ENCODE measurements at regions not wholly inside any gene's neighbourhood (a gene's known extent, or its start where the extent isn't known, plus 50 kb on each side); places are given as distances from the start of the nearest gene placed in this dataset.

- TF ChIP-seq KMT2A (CRISPR knock-in tag; IDR thresholded peaks at IDR 0.05) (no peak), ZNF629 (CRISPR knock-in tag; conservative IDR thresholded peaks at IDR 0.05) (no peak), FOSL1 (CRISPR knock-in tag; IDR thresholded peaks at IDR 0.05; ENCODE audit: borderline replicate concordance) (no peak), NFE2L2 (IDR thresholded peaks at IDR 0.05; ENCODE audit: low read length) (no peak), ZNF550 (CRISPR knock-in tag; IDR thresholded peaks at IDR 0.05; ENCODE audit: borderline replicate concordance) (no peak)
These were observed 679.5 kb upstream of the IGFBP7 start (continued) for GRCh38 chr4:57789666-57790065.

GRCh38 chr4:57777876-57778275 is 667.7 kb upstream of the IGFBP7 start:
- Histone ChIP-seq H3K27me3 (ENCODE audit: control insufficient read depth in 1 of 2, insufficient read depth in 2 of 2, low read length in 2 of 2) (no peaks in the 10 kb centered on the region), H3K9me3 (ENCODE audit: low read length) (peaks cover 33% of the 10 kb centered on the region), H3K4me3 (replicated peaks in 1 of 3; ENCODE audit: insufficient read depth in 1 of 3, low read depth in 2 of 3, low read length in 3 of 3) (no peak overlapping the region), H2AFZ (ENCODE audit: low read length) (no peak overlapping the region), H3K36me3 (replicated peaks in 1 of 2; ENCODE audit: control insufficient read depth in 1 of 2, insufficient read depth in 2 of 2, low read length in 2 of 2) (no peaks in the 10 kb centered on the region), H3K4me1 (ENCODE audit: insufficient read depth, low read length) (no peaks in the 10 kb centered on the region), H3K79me2 (ENCODE audit: insufficient read depth, low read length) (no peaks in the 10 kb centered on the region), H3K9ac (ENCODE audit: insufficient read depth, low read depth, low read length) (no peak overlapping the region), H3K27ac (ENCODE audit: extremely low read length, insufficient read depth, low read length) (no peak overlapping the region), H4K20me1 (ENCODE audit: insufficient read depth, low read length) (no peaks in the 10 kb centered on the region), H3K4me2 (ENCODE audit: low read depth, low read length) (no peak overlapping the region)
- DNase-seq (ENCODE audit: low spot score) (no peak), FAIRE-seq (no peak), ATAC-seq (no peak)
- CTCF ChIA-PET (ENCODE audit: low intra/inter-chr PET ratio, low total read pairs): no interaction called here
- in situ Hi-C loops (cut with HindIII; ENCODE audit: extremely low pct_ligation_motif_present, low pct_unique_long_range_greater_than_20kb) (no loop called here), intact Hi-C loops (cut with micrococcal nuclease; ENCODE audit: unreplicated experiment) (no loop called here)
- POLR2A ChIA-PET: no interaction called here
- whole genome bisulfite sequencing (ENCODE audit: low lambda C conversion rate): 5% methylated on average over 2 of the region's 2 CpGs
- TF ChIP-seq ZNF547 (CRISPR knock-in tag; IDR thresholded peaks at IDR 0.05): no peak
- no peak for TF ChIP-seq ZFAT (CRISPR knock-in tag; conservative IDR thresholded peaks at IDR 0.05)
- TF ChIP-seq GATA4 (IDR thresholded peaks at IDR 0.05; ENCODE audit: borderline replicate concordance, low read depth): no peak
- TF ChIP-seq ZBTB2 (CRISPR knock-in tag; IDR thresholded peaks at IDR 0.05; ENCODE audit: low read depth): no peak
- TF ChIP-seq POLR2A (IDR thresholded peaks at IDR 0.05; ENCODE audit: insufficient read depth in 1 of 2, low read depth in 2 of 2, low read length in 2 of 2): no peak
- TF ChIP-seq ZNF329 (CRISPR knock-in tag; IDR thresholded peaks at IDR 0.05; ENCODE audit: low read depth): no peak
- no peak for TF ChIP-seq ZNF747 (CRISPR knock-in tag; IDR thresholded peaks at IDR 0.05; ENCODE audit: borderline replicate concordance)
- TF ChIP-seq MAX (IDR thresholded peaks at IDR 0.05): no peak
- no peak for TF ChIP-seq BRD4 (CRISPR knock-in tag; IDR thresholded peaks at IDR 0.05)
- TF ChIP-seq ZNF746 (CRISPR knock-in tag; IDR thresholded peaks at IDR 0.05): no peak
- no TSS peak for BruUV-seq (replicated peaks)

Measured in HepG2 (cell line).